Mucosa of stomach (tissue), 1 donor: ENCODE measurements at regions not wholly inside any gene's neighbourhood (a gene's known extent, or its start where the extent isn't known, plus 50 kb on each side); places are given as distances from the start of the nearest gene placed in this dataset.
A peak's percentile ranks its signal among the peaks of the same experiment; 100 is the strongest.
"Not testable (repeated sequence)": the region's sequence is repeated elsewhere in the genome, so short reads cannot be mapped to it uniquely, and the experiment has no call there.

Source experiments
- H3K27me3 ChIP-seq: one replicate; pipeline ENCODE4 v1.7.0; 2013; ENCODE audit warnings: mild to moderate bottlenecking, low read length; ENCODE audit not compliant: control insufficient read depth, insufficient read depth
- H3K36me3 ChIP-seq: one replicate; pipeline ENCODE4 v1.7.0; 2013; ENCODE audit warnings: low read length; ENCODE audit not compliant: control insufficient read depth, insufficient read depth
- H3K4me1 ChIP-seq: one replicate; pipeline ENCODE4 v1.7.0; 2013; ENCODE audit warnings: mild to moderate bottlenecking, low read length; ENCODE audit not compliant: control insufficient read depth, insufficient read depth
- H3K4me3 ChIP-seq: one replicate; pipeline ENCODE4 v1.7.0; 2013; ENCODE audit warnings: low read length
- H3K9ac ChIP-seq: one replicate; pipeline ENCODE4 v1.7.0; 2013; ENCODE audit warnings: mild to moderate bottlenecking, low read length, moderate library complexity
- H3K9me3 ChIP-seq: one replicate; pipeline ENCODE4 v1.7.0; 2013; ENCODE audit warnings: mild to moderate bottlenecking, low read length, moderate library complexity; ENCODE audit not compliant: control insufficient read depth
- donor health status: Pancreatic carcinoma.

- no peaks in the 10 kb centered on the region for H3K4me1 ChIP-seq
- H3K9ac ChIP-seq, result no peak overlapping the region
- no peak overlapping the region for H3K4me3 ChIP-seq
- no peaks in the 10 kb centered on the region for H3K36me3 ChIP-seq
- no peaks in the 10 kb centered on the region for H3K9me3 ChIP-seq
- no peaks in the 10 kb centered on the region for H3K27me3 ChIP-seq
Measured at GRCh38 chr10:30542895-30543288, 86.7 kb downstream of the LYZL2 start.

- no peaks in the 10 kb centered on the region for H3K4me1 ChIP-seq
- no peak overlapping the region for H3K9ac ChIP-seq
- no peak overlapping the region for H3K4me3 ChIP-seq
- no peaks in the 10 kb centered on the region for H3K36me3 ChIP-seq
- no peaks in the 10 kb centered on the region for H3K9me3 ChIP-seq
- H3K27me3 ChIP-seq, result no peaks in the 10 kb centered on the region
Measured at GRCh38 chr10:30542001-30542894, 87.3 kb downstream of the LYZL2 start.

- no peaks in the 10 kb centered on the region for H3K36me3 ChIP-seq
- H3K9ac ChIP-seq, result no peak overlapping the region
- no peak overlapping the region for H3K4me3 ChIP-seq
- no peaks in the 10 kb centered on the region for H3K27me3 ChIP-seq
- no peaks in the 10 kb centered on the region for H3K9me3 ChIP-seq
- H3K4me1 ChIP-seq, result no peaks in the 10 kb centered on the region
Measured at GRCh38 chr10:30540276-30540675, 89.3 kb downstream of the LYZL2 start.

GRCh38 chr10:30538086-30538485 lies 91.5 kb downstream of the LYZL2 start:
- no peak overlapping the region for H3K9ac ChIP-seq
- H3K4me1 ChIP-seq, result no peaks in the 10 kb centered on the region
- no peaks in the 10 kb centered on the region for H3K36me3 ChIP-seq
- H3K4me3 ChIP-seq, result no peak overlapping the region
- H3K9me3 ChIP-seq, result no peaks in the 10 kb centered on the region
- H3K27me3 ChIP-seq, result no peaks in the 10 kb centered on the region

- no peaks in the 10 kb centered on the region for H3K9me3 ChIP-seq
- H3K4me3 ChIP-seq, result no peak overlapping the region
- H3K36me3 ChIP-seq, result no peaks in the 10 kb centered on the region
- H3K9ac ChIP-seq, result no peak overlapping the region
- no peaks in the 10 kb centered on the region for H3K27me3 ChIP-seq
- no peaks in the 10 kb centered on the region for H3K4me1 ChIP-seq
Measured at GRCh38 chr10:30537586-30537985, 92.0 kb downstream of the LYZL2 start.

- H3K4me1 ChIP-seq, H3K27me3 ChIP-seq, H3K4me3 ChIP-seq, H3K9ac ChIP-seq, H3K9me3 ChIP-seq, H3K36me3 ChIP-seq: not testable (repeated sequence)
Measured at GRCh38 chr10:30537158-30537557, 92.4 kb downstream of the LYZL2 start.

- Histone ChIP-seq H3K27me3 (no peaks in the 10 kb centered on the region), H3K4me3 (no peak overlapping the region), H3K36me3 (no peaks in the 10 kb centered on the region), H3K4me1 (no peaks in the 10 kb centered on the region), H3K9ac (no peak overlapping the region), H3K9me3 (no peaks in the 10 kb centered on the region)
Measured at GRCh38 chr10:30536578-30536977, 93.0 kb downstream of the LYZL2 start.

GRCh38 chr10:30535677-30536076 lies 93.9 kb downstream of the LYZL2 start:
- H3K36me3 ChIP-seq, result no peaks in the 10 kb centered on the region
- H3K27me3 ChIP-seq, result no peaks in the 10 kb centered on the region
- no peak overlapping the region for H3K4me3 ChIP-seq
- H3K9ac ChIP-seq, result no peak overlapping the region
- no peaks in the 10 kb centered on the region for H3K9me3 ChIP-seq
- no peaks in the 10 kb centered on the region for H3K4me1 ChIP-seq

- no peaks in the 10 kb centered on the region for H3K9me3 ChIP-seq
- H3K27me3 ChIP-seq, result no peaks in the 10 kb centered on the region
- H3K9ac ChIP-seq, result no peak overlapping the region
- no peak overlapping the region for H3K4me3 ChIP-seq
- no peaks in the 10 kb centered on the region for H3K36me3 ChIP-seq
- H3K4me1 ChIP-seq, result no peaks in the 10 kb centered on the region
Measured at GRCh38 chr10:30534465-30535144, 94.9 kb downstream of the LYZL2 start.

GRCh38 chr10:30531751-30532530 lies 97.6 kb downstream of the LYZL2 start:
- Histone ChIP-seq H3K9me3 (no peaks in the 10 kb centered on the region), H3K36me3 (no peaks in the 10 kb centered on the region), H3K4me3 (no peak overlapping the region), H3K27me3 (no peaks in the 10 kb centered on the region), H3K9ac (no peak overlapping the region), H3K4me1 (peaks cover 7% of the 10 kb centered on the region)

- Histone ChIP-seq H3K4me1 (peaks cover 7% of the 10 kb centered on the region), H3K4me3 (no peak overlapping the region), H3K27me3 (no peaks in the 10 kb centered on the region), H3K36me3 (no peaks in the 10 kb centered on the region), H3K9me3 (no peaks in the 10 kb centered on the region), H3K9ac (peak overlapping the region; percentile 12)
Measured at GRCh38 chr10:30529373-30529998, 95.5 kb downstream of the MAP3K8 start.
